HG03025 (cell line): ENCODE measurements at regions not wholly inside any gene's neighbourhood (a gene's known extent, or its start where the extent isn't known, plus 50 kb on each side); places are given as distances from the start of the nearest gene placed in this dataset.
"Not testable (repeated sequence)": the region's sequence is repeated elsewhere in the genome, so short reads cannot be mapped to it uniquely, and the experiment has no call there.

ENCODE experiments used
- ATAC-seq: cut with Tn5 transposase; IDR thresholded peaks from one replicate; pipeline ENCODE4 v1.9.1; 2021; ENCODE audit warnings: mild to moderate bottlenecking, moderate library complexity; ENCODE audit not compliant: unreplicated experiment, low FRiP score

GRCh38 chr4:117533501-117533900, 448.1 kb upstream of the TRAM1L1 start:
- ATAC-seq, result no peak

GRCh38 chr4:117545039-117545438, 459.7 kb upstream of the TRAM1L1 start:
- ATAC-seq, result no peak

GRCh38 chr4:117549524-117549923, 464.1 kb upstream of the TRAM1L1 start:
- ATAC-seq, result no peak

GRCh38 chr4:117550085-117550484, 464.7 kb upstream of the TRAM1L1 start:
- ATAC-seq, result no peak

GRCh38 chr4:117560329-117560728, 474.0 kb upstream of the NDST3 start:
- no peak for ATAC-seq

GRCh38 chr4:117574085-117574484, 460.2 kb upstream of the NDST3 start:
- ATAC-seq, result no peak

- ATAC-seq, result no peak
Measured at GRCh38 chr4:117575850-117576249, 458.4 kb upstream of the NDST3 start.

GRCh38 chr4:117577686-117578311, 456.5 kb upstream of the NDST3 start:
- no peak for ATAC-seq

GRCh38 chr4:117588771-117589170, 445.5 kb upstream of the NDST3 start:
- ATAC-seq, result no peak

GRCh38 chr4:117596917-117597480, 437.3 kb upstream of the NDST3 start:
- no peak for ATAC-seq

GRCh38 chr4:117599393-117599792, 434.9 kb upstream of the NDST3 start:
- not testable (repeated sequence) for ATAC-seq

GRCh38 chr4:117600936-117601335, 433.4 kb upstream of the NDST3 start:
- not testable (repeated sequence) for ATAC-seq

GRCh38 chr4:117610706-117611308, 423.5 kb upstream of the NDST3 start:
- no peak for ATAC-seq

GRCh38 chr4:117621673-117622072, 412.6 kb upstream of the NDST3 start:
- ATAC-seq, result no peak

GRCh38 chr4:117623326-117623725, 411.0 kb upstream of the NDST3 start:
- no peak for ATAC-seq

GRCh38 chr4:117626664-117627063, 407.6 kb upstream of the NDST3 start:
- no peak for ATAC-seq

- no peak for ATAC-seq
Measured at GRCh38 chr4:117634716-117635115, 399.6 kb upstream of the NDST3 start.

- no peak for ATAC-seq
Measured at GRCh38 chr4:117637347-117637746, 396.9 kb upstream of the NDST3 start.

- no peak for ATAC-seq
Measured at GRCh38 chr4:117640836-117641235, 393.4 kb upstream of the NDST3 start.

GRCh38 chr4:117641519-117641918, 392.8 kb upstream of the NDST3 start:
- ATAC-seq, result no peak

- ATAC-seq, result no peak
Measured at GRCh38 chr4:117654079-117654478, 380.2 kb upstream of the NDST3 start.

GRCh38 chr4:117660668-117661067, 373.6 kb upstream of the NDST3 start:
- ATAC-seq, result no peak
